GM20000 (cell line): ENCODE measurements at regions not wholly inside any gene's neighbourhood (a gene's known extent, or its start where the extent isn't known, plus 50 kb on each side); places are given as distances from the start of the nearest gene placed in this dataset.

Experiments used
- DNase-seq: peaks from one replicate; pipeline ENCODE4 v3.0.0; 2012; ENCODE audit warnings: low spot score
- TF ChIP-seq, protein P1 (sequence below): IDR thresholded peaks from 2 replicates; pipeline ENCODE4 v1.5.1; 2012; ENCODE audit warnings: mild to moderate bottlenecking, control low read depth; ENCODE audit errors: extremely low read depth, missing control alignments

DNA sequence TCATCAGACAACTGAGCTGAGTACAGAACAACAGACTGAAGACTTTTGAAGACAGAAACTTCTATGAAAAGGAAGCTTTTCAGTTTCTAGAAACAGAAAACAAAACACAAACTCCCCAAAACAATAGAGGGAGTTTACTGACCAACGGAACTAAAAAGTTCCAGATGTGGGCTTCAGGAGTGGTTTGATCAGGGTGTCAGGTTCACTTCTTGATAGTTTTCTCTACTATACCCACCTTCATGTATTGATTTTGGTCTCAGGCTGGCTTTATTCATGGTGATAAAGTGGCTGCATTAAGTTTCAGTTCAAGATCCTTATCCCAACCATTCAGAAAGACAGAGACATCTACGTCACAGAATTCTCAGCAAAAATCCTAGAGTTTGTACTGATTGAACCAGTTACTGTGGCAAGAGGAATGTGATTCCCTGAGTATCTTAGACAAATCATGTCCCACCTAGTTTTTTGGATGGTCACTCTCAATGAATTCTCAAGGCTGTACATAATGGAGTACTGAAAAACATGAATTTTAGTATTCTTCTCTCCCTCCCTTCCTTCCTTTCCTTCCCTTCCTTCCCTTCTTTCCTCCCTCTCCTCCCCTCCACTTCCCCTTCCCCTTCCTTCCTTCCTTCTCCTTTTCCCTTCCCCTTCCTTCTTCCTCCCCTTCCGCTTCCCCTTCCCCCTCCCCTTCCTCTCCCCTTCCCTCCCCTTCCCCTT is 680.5 kb downstream of the PTPRU start:
- TF ChIP-seq, protein P1, sequence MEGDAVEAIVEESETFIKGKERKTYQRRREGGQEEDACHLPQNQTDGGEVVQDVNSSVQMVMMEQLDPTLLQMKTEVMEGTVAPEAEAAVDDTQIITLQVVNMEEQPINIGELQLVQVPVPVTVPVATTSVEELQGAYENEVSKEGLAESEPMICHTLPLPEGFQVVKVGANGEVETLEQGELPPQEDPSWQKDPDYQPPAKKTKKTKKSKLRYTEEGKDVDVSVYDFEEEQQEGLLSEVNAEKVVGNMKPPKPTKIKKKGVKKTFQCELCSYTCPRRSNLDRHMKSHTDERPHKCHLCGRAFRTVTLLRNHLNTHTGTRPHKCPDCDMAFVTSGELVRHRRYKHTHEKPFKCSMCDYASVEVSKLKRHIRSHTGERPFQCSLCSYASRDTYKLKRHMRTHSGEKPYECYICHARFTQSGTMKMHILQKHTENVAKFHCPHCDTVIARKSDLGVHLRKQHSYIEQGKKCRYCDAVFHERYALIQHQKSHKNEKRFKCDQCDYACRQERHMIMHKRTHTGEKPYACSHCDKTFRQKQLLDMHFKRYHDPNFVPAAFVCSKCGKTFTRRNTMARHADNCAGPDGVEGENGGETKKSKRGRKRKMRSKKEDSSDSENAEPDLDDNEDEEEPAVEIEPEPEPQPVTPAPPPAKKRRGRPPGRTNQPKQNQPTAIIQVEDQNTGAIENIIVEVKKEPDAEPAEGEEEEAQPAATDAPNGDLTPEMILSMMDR, result no peak
- DNase-seq, result no peak

DNA sequence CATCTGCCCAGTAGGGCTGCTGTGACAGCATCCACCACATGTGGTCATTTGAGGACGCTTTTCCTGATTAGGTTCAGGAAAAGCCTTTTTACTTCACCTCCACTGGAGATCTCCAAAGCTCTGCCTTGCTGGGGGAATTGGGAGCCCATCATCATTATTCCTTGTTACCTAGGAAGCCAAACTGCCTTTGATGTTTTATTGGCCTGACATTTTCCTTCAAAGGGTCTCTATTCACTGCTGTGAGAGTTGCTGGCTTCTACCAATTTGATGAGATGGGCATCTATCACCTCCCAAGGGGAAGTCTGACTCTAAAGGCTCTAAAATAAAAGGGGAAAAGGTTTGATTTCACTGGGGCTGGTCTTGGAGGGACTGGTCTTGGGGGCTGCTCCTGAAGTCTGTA is 678.6 kb downstream of the PTPRU start:
- no peak for DNase-seq
- TF ChIP-seq, protein P1, result no peak

DNA sequence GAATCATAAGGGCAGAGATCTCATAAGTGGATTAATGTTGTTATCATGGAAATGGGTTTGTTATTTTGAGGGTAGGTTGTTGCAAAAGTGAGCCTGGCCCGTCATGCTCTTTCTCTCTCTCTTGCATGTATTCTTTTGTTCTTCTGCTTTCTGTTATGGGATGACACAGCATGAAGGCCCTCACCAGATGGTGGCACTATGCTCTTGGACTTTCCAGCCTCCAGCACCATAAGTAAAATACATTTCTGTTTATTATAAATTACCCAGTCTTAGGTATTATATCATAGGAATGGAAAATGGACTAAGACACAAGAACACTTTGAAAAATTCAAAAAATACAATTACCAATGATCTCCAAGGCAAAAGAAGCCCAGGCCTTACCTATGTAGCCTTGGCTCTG is 676.1 kb downstream of the PTPRU start:
- TF ChIP-seq, protein P1, result no peak
- no peak for DNase-seq

DNA sequence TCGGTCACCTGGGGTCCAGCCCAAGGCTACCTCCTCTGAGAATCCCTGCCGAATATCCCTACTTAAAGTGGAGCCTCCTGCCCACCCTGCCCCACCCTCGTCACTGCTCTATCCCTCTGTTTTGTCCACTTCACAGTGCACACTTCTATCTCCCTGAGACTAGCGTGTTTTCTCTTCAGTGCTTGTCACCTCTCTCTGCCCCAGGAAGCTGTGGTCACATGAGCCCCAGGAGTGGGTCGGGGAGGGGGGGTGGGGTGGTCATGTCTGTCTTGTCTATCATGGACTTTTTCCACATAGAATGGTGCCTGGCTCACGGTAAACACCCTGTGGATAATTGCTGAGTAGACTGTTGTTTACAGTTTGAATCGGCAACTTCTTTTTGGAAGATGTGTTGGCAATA is 673.6 kb downstream of the PTPRU start:
- DNase-seq, result no peak
- TF ChIP-seq, protein P1, result no peak

DNA sequence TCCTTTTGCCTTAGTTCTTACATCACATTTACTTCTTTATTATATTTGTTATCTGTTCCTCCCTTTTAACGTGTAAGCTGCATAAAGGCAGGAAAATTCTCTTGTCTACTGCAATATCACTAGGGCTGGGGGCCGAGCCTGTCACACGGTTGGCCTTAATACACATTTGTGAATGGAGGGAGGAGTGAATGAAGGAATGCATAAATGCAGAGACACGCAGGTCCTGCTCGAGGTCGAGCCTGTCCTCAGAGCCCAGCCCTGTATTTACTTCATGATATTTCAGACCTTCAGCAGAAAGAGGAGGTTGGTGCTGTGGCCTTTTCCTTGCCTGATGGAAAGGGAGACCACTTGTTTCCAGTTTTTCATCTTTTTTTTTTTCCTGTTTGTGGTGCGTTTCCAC is 671.3 kb downstream of the PTPRU start:
- DNase-seq, result no peak
- TF ChIP-seq, protein P1, result no peak

DNA sequence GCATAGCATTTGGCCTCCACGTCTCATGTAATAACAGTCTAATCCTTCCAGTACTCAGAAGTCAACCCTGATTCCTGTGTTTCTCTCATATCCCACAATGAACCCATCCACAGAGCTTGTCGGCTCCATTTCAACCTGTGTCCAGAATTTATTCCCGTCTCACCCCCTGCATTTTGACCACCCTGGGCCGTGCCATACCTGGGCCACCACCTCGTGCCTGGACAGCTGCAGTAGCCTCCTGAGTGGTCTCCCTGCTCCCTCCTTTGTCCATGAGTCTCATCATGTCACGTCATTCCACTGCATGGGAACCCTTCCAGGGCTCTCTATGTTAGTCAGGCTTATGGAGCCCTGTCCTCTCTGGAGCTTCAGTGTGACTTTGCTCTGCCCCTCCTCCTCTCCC is 670.6 kb downstream of the PTPRU start:
- TF ChIP-seq, protein P1, result no peak
- DNase-seq, result no peak

DNA sequence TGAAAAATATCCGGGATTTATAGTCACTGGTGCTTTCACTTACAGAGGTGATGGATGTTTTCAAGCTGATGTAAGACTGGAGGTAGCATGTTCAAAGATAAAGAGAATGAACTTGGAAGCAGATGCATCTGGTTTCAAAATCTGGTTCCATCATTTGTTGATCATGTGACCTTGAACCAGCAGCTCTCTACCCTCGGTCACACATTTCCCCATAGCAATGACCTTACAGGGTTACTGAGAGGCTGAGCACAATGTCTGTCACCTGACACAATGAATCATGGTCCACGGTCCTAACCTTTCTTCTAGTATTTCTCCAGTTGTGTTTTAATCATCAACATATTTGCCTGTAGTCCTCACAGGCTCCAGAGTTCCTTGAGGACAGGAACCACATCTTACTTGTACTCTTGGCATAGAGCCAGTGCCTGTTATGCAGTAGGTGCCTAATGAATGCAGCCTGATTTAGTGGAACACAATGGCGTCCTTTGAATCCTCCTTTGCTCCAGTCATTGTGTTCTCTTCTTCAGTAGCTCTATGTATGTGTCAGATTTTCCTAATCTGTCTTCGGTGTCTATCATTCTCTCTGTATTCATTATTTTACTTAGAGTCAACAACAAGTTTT is 667.3 kb downstream of the PTPRU start:
- DNase-seq, result no peak
- TF ChIP-seq, protein P1, result no peak
